ENCODE measurements at regions not wholly inside any gene's neighbourhood (a gene's known extent, or its start where the extent isn't known, plus 50 kb on each side); places are given as distances from the start of the nearest gene placed in this dataset.

- no peak for DNase-seq (ENCODE audit: low spot score)
Observed at GRCh38 chr9:88692827-88693226, 157.8 kb downstream of the NXNL2 start.

GRCh38 chr9:88694625-88695024 lies 159.6 kb downstream of the NXNL2 start:
- DNase-seq (ENCODE audit: low spot score), result no peak

- no peak for DNase-seq (ENCODE audit: low spot score)
Observed at GRCh38 chr9:88696501-88696900, 161.5 kb downstream of the NXNL2 start.

GRCh38 chr9:88697764-88698432 lies 162.9 kb downstream of the NXNL2 start:
- no peak for DNase-seq (ENCODE audit: low spot score)

- no peak for DNase-seq (ENCODE audit: low spot score)
Observed at GRCh38 chr9:88702985-88703384, 168.0 kb downstream of the NXNL2 start.

- DNase-seq (ENCODE audit: low spot score), result no peak
Observed at GRCh38 chr9:88706193-88707113, 171.5 kb downstream of the NXNL2 start.

GRCh38 chr9:88710449-88710848 lies 175.5 kb downstream of the NXNL2 start:
- DNase-seq (ENCODE audit: low spot score), result no peak

- no peak for DNase-seq (ENCODE audit: low spot score)
Observed at GRCh38 chr9:88711719-88712118, 176.7 kb downstream of the NXNL2 start.

GRCh38 chr9:88712484-88712883 lies 177.5 kb downstream of the NXNL2 start:
- no peak for DNase-seq (ENCODE audit: low spot score)

GRCh38 chr9:88713010-88713409 lies 178.0 kb downstream of the NXNL2 start:
- DNase-seq (ENCODE audit: low spot score), result no peak

- no peak for DNase-seq (ENCODE audit: low spot score)
Observed at GRCh38 chr9:88716596-88717290, 181.8 kb downstream of the NXNL2 start.

- no peak for DNase-seq (ENCODE audit: low spot score)
Observed at GRCh38 chr9:88721025-88721424, 186.0 kb downstream of the NXNL2 start.

- DNase-seq (ENCODE audit: low spot score), result no peak
Observed at GRCh38 chr9:88721495-88722279, 186.7 kb downstream of the NXNL2 start.

- DNase-seq (ENCODE audit: low spot score), result no peak
Observed at GRCh38 chr9:88722753-88723152, 187.8 kb downstream of the NXNL2 start.

GRCh38 chr9:88723751-88724150 lies 188.8 kb downstream of the NXNL2 start:
- no peak for DNase-seq (ENCODE audit: low spot score)

- no peak for DNase-seq (ENCODE audit: low spot score)
Observed at GRCh38 chr9:88724331-88724730, 189.4 kb downstream of the NXNL2 start.

- DNase-seq (ENCODE audit: low spot score), result no peak
Observed at GRCh38 chr9:88725300-88726019, 190.5 kb downstream of the NXNL2 start.

- no peak for DNase-seq (ENCODE audit: low spot score)
Observed at GRCh38 chr9:88726803-88727202, 191.8 kb downstream of the NXNL2 start.

GRCh38 chr9:88730780-88731179 lies 195.8 kb downstream of the NXNL2 start:
- DNase-seq (ENCODE audit: low spot score), result no peak

- DNase-seq (ENCODE audit: low spot score), result no peak
Observed at GRCh38 chr9:88732128-88732527, 197.2 kb downstream of the NXNL2 start.

Data from germinal center (tissue), 1 donor.